Activated CD4-positive, alpha-beta T cell treated with anti-CD3 and anti-CD28 coated beads, Interleukin-10, Interleukin-2, amounts not matched to agents 100 ng/mL and 50 ng/mL, durations not matched to agents 16 hours and 8 hours (primary cell): ENCODE measurements at regions not wholly inside any gene's neighbourhood (a gene's known extent, or its start where the extent isn't known, plus 50 kb on each side); places are given as distances from the start of the nearest gene placed in this dataset.
"Not testable (repeated sequence)": the region's sequence is repeated elsewhere in the genome, so short reads cannot be mapped to it uniquely, and the experiment has no call there.

Source experiments
- DNase-seq: peaks from one replicate; pipeline ENCODE4 v3.0.0-alpha.2; 2020

- no peak for DNase-seq
These were observed 242.8 kb upstream of the RBMS1 start for GRCh38 chr2:160736148-160737028.

DNA sequence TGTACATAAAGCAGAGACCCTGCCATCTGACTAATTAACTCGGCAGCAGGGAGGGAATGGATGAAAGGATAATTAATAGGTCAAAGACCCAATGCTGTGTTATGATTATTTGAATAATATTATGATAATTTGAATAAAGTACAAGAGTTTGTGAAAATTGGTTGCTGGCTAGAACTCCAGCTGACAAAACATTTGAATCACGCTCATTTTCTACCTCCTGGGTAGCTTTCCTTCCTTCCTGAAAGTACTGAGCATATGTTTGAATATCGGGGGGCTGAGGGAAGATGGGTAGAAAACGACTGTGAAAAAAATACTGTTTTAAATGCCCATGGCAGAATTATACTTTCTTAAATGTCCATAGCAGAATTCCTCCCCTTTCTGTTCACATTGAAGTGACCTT, 243.6 kb upstream of the RBMS1 start:
- DNase-seq: no peak

DNA sequence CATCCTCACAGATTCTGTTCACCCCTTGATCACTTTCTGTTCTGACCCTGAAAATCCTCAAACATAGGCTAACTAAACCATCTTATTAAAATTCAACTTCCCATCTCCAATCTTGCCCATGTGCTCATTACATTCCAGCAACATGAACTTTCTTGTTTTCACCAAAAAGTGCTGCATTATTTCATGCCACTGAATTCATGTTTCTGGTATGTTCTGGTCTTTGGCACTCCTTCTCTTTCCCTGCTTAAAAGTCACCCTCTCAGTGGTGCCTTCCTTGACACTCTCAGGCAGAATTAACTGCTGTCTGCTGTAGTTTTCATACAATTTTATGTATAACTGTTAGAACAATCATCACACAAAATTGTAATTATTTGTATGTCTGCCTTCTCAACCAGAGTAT, 247.7 kb upstream of the RBMS1 start:
- no peak for DNase-seq

GRCh38 chr2:160741815-160742214, 248.2 kb upstream of the RBMS1 start:
- DNase-seq: no peak

GRCh38 chr2:160742667-160743066, 249.1 kb upstream of the RBMS1 start:
- no peak for DNase-seq

DNA sequence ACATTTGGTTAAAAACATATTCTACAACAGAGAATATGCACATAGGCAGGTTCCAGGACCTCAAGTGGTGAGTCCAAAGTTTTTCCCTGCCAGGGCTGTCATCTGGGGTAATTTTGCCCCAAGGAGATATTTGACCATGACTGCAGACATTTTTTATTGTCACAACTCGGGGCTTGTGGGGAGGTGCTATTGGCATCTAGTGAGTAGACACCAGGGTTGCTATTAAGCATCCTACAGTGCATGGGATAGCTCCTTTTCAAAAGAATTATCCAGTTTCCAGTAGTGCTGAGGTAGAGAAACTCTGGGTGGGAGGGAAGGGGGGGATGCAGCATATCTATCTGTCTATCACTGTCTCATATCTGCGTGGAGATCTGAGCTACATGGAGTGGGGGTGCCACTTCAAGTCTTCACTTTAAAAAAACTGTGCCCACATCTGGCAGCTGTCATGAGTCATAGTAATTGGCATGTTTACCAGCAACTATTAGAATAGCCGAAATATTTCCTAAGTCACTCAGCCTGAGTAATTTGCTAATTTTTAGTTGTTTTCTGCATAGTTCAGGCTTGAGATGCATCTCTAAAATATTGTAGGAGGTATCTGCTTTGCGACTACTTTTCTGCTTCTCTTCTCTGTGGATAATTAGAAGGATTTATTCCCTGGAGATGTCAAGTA, 254.0 kb upstream of the RBMS1 start:
- DNase-seq: no peak

DNA sequence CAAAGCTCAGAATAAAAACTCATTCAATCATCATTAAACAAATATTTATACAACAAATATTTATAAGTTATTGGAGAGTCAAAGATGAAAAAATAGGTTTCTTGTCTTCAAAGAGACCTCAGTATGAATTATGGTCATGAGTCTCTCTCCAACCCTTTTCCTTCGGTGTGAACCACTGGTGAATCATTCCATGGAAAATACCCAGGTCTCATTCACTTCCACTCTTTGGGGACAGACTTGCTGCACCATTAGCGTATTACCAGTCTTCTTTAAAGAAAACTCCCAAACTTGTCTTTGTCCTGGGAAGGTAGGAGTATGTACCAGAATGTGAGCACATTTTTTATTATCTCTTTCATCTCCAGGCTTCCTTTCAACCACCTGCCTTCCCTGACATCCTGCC, 257.4 kb upstream of the RBMS1 start:
- DNase-seq: no peak

GRCh38 chr2:160752475-160753330, 259.1 kb upstream of the RBMS1 start:
- no peak for DNase-seq

DNA sequence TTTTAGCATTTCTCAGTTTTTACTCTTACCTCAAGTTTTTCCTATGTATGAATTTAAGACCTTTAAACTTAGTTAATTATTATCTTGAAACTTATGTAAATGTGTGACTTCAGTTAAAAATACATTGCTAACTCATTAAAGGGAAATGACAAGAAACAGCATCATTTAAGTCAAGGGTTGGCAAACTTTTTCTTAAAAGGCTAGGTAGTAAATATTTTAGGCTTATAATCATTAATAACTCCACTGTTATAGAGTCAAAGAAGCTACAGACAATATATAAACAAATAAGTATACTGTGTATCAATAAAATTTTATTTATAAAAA, 259.7 kb upstream of the RBMS1 start:
- no peak for DNase-seq

DNA sequence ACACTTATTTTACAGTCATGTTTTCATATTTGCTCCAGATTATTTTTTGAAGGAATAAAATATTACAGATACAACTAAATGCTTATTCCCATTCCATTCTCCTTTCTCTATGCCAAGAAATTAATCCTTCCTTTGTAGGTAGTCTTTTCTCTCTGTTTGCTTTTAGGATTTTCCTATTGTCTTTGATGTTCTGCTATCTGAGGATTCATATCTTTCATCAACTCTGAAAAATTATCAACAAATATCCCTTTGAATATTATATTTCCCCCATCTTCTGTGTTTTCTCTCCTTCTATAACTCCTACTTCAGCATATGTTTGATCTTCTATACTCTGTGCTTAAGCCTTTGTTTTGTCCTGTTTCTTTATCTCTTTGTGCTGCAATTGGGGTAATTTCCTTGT, 260.4 kb upstream of the RBMS1 start:
- DNase-seq: no peak

GRCh38 chr2:160756481-160756880, 262.9 kb upstream of the RBMS1 start:
- no peak for DNase-seq

- not testable (repeated sequence) for DNase-seq
These were observed 269.0 kb upstream of the RBMS1 start for GRCh38 chr2:160762493-160763128.

DNA sequence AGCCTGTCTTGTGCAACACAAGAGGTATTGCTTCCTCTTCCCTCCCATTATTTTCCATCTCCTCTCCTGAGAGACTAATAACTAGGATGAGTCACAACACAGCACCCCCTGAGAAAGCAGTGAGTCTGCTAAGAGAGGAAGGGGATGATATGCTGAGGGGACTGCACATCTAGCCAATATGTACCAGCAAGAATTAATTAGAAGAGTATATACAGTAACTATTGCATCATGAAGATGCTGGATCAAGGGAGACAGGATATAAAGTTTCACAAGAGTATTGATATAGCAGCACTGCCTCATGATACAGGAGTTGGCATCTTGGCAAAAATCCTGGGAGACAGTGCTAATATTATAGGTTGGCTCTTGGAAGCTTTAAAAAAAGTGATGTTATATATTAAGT, 289.9 kb upstream of the RBMS1 start:
- no peak for DNase-seq

GRCh38 chr2:160784034-160784433, 290.4 kb upstream of the RBMS1 start:
- DNase-seq: no peak

DNA sequence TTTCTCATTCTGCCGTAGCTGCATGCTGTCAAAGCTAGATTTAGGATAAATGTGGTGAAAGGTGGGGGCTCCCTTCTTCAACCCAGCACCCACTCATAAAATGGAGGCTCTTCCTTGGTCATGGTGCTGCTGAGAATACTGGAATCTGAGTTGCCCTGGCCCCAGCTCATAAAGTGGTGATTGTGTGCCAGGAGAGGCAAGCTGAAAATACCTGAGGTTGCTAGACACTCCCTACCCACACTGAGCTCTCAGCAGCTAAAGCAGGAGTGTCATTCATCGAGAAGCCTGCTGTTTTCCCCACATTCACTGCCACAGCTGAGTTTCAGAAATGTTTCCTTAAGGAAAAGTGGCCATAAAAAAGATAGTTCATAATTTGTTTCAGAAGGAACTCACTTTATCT, 297.1 kb upstream of the RBMS1 start:
- no peak for DNase-seq

- no peak for DNase-seq
These were observed 298.3 kb upstream of the RBMS1 start for GRCh38 chr2:160791884-160792283.

DNA sequence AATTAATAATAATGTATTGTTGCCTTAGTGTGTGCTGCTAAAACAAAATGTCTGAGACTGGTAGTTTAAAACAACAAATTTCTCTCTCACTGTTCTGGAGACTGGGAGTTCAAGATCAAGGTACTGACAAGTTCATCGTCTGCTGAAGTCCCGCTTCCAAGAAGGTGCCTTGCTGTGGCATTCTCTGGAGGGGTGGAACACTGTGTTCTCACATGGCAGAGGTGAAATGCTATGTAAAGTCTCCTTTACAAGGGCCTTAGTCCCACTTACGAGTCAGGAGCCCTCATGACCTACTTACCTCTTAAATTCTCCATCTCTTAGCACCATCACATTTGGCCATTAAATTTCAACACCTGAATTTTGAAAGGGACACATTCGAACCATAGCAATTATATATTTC, 299.2 kb upstream of the RBMS1 start:
- no peak for DNase-seq

GRCh38 chr2:160794926-160795325, 301.3 kb upstream of the RBMS1 start:
- DNase-seq: no peak

GRCh38 chr2:160803881-160804280, 310.3 kb upstream of the RBMS1 start:
- DNase-seq: no peak

DNA sequence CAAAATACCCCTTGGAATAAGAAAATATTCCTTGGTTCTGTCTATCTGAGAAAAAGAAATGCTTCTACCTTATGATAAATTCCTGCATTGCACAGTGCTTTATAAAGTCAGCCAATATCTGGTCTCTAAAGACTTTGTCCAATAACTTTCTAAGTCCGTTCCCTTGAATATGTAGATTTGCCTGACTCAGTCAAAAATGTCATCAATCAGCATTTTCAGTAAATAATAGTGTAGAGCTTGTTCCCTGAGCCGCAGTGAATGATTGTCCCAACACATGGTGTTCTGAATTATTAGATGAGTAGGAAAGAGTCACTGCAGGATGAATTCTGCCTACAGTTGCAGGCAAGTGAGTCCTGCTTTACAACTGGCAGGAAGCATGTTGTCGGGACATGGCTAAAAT, 316.8 kb upstream of the RBMS1 start:
- DNase-seq: no peak

DNA sequence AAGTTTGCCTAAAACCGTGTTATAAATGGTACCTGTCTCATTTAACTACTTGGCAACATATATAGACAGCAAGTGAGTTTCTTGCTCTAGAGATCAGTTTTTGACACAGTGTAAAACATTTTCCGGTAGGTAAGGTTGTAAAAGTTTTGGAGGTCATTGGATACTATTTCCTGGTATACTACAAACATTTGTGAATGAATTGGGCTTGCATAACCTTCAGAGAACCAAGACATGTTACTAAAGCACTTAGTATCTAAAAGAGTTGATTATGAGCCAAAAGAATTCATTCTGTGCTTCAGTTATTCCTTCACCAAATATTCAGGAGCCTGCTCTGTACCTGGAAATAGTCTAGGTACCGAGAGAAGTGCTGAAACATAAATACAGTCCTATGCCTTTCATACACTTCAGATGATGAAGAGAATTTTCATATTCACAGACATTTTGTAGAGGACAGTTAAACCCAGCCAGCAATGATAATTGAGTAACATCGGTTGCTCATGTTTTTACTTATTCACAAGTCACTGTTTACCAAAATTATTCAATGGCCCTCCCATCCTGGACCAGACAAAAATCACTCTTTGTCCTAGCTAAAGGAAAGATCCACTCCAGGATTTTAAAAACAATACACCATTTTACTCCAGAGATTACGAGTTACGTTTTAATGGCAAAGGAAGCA, 319.4 kb upstream of the RBMS1 start:
- no peak for DNase-seq

- no peak for DNase-seq
These were observed 319.9 kb upstream of the RBMS1 start for GRCh38 chr2:160813506-160813858.
